H1 (cell line): ENCODE measurements at regions not wholly inside any gene's neighbourhood (a gene's known extent, or its start where the extent isn't known, plus 50 kb on each side); places are given as distances from the start of the nearest gene placed in this dataset.

Experiments
- CBX8 ChIP-seq: fragments of 300-800, 300-1000 bp; sonication (generic); IDR thresholded peaks from 2 replicates; pipeline ENCODE4 v1.7.1; 2016; ENCODE audit warnings: low read depth, low read length, borderline replicate concordance
- CEBPB ChIP-seq: IDR thresholded peaks from 2 replicates; pipeline ENCODE4 v1.6.1; 2012; ENCODE audit warnings: low read depth, low read length
- FOSL1 ChIP-seq: IDR thresholded peaks from 2 replicates; pipeline ENCODE4 v1.6.1; 2011; ENCODE audit warnings: mild to moderate bottlenecking, low read depth, low read length, moderate library complexity; ENCODE audit not compliant: insufficient read depth
- POLR2A ChIP-seq, 2 experiments: IDR thresholded peaks; 1 replicate in 1 of 2; 2 replicates in 1 of 2; pipeline ENCODE4 v1.6.1; 2011; ENCODE audit warnings: low read depth in 2 of 2, low read length in 2 of 2, mild to moderate bottlenecking in 2 of 2; ENCODE audit errors: control extremely low read depth in 1 of 2
- SIN3A ChIP-seq, 2 experiments: IDR thresholded peaks in 1 of 2; conservative IDR thresholded peaks in 1 of 2; 2 replicates each; pipeline ENCODE4 v1.6.1; 2011 to 2012; ENCODE audit warnings: low read length in 2 of 2, improper control_type of control experiment in 1 of 2, low read depth in 1 of 2, mild to moderate bottlenecking in 1 of 2
- USF2 ChIP-seq: IDR thresholded peaks from 2 replicates; pipeline ENCODE4 v1.6.1; 2011; ENCODE audit warnings: low read length, improper control_type of control experiment

DNA sequence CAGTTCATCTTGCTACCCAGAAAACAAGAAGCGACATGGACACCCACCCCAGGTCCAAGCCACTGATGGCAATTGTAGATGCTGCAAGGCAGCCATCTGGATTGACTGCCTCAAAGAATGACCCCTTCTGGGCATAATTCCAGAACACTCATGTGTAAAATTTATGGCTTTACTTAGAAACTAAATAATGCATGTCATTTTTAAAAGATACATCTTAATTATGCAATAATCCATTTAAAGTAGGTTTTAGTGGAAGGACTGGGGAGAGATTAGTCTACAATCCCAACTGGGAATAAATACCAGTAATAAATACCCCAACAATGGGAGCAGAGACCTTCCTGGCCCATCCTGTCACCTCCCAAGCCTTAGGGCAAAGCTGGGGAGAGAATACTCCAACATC is 247.7 kb downstream of the SS18 start (continued):
- TF ChIP-seq USF2 (no peak), FOSL1 (no peak), SIN3A (conservative IDR thresholded peaks at IDR 0.05 in 1 of 2, IDR thresholded peaks at IDR 0.05 in 1 of 2; ENCODE audit: low read depth in 1 of 2, low read length in 2 of 2) (no peak), CEBPB (no peak), POLR2A (IDR thresholded peaks at IDR 0.05; ENCODE audit: control extremely low read depth in 1 of 2, low read depth in 2 of 2, low read length in 2 of 2) (no peak), CBX8 (no peak)
